Thyroid gland (tissue), 4 donors: ENCODE measurements at regions not wholly inside any gene's neighbourhood (a gene's known extent, or its start where the extent isn't known, plus 50 kb on each side); places are given as distances from the start of the nearest gene placed in this dataset.

ENCODE experiments used
- DNase-seq, 2 donors: peaks; one replicate each; pipeline ENCODE4 v3.0.0-alpha.2; 2019
- H3K27ac ChIP-seq, 3 donors: fragments of 200-600 bp; sonication (generic); 1 replicate in 2 of 3; 2 replicates in 1 of 3; pipeline ENCODE4 v1.5.1; 2016 to 2019; ENCODE audit warnings: mild to moderate bottlenecking in 1 of 3, moderate library complexity in 1 of 3
- H3K27me3 ChIP-seq: fragments of 200-600 bp; sonication (generic); one replicate; pipeline ENCODE4 v1.5.1; 2019
- H3K36me3 ChIP-seq, 2 donors: fragments of 200-600 bp; sonication (generic); one replicate each; pipeline ENCODE4 v1.5.1; 2016 to 2019
- H3K4me1 ChIP-seq, 2 donors: fragments of 200-600 bp; sonication (generic); one replicate each; pipeline ENCODE4 v1.5.1; 2017 to 2019
- H3K4me3 ChIP-seq, 3 donors: fragments of 200-600 bp; sonication (generic); replicated peaks in 1 of 3; 1 replicate in 2 of 3; 2 replicates in 1 of 3; pipeline ENCODE4 v1.5.1; 2016; ENCODE audit warnings: mild to moderate bottlenecking in 1 of 3
- H3K9me3 ChIP-seq: fragments of 200-600 bp; sonication (generic); one replicate; pipeline ENCODE4 v1.5.1; 2017
- POLR2A ChIP-seq, 2 donors: fragments of 450-650 bp; IDR thresholded peaks; one replicate each; pipeline ENCODE4 v1.6.1; 2017; ENCODE audit warnings: antibody characterized with exemption in 2 of 2, mild to moderate bottlenecking in 2 of 2, moderate library complexity in 1 of 2
- WGBS, 2 donors: methylation state at CpG; one replicate each; pipeline ENCODE4 v1.1.5; 2017; 5-methylcytosine and 5-hydroxymethylcytosine counted together
- intact Hi-C: fragments of 100-400 bp; cut with DNase I; formaldehyde crosslinking; loops from one replicate; pipeline ENCODE4 v1.15.1; 2023
- TF ChIP-seq, protein P1 (sequence below), 6 experiments: fragments of 200-600 bp in 3 of 6; fragments of 450-650 bp in 3 of 6; sonication (generic) in 3 of 6; IDR thresholded peaks; one replicate each; pipeline ENCODE4 v1.5.1; 2016 to 2019; ENCODE audit warnings: antibody characterized with exemption in 6 of 6, mild to moderate bottlenecking in 2 of 6, inconsistent platforms in 1 of 6, moderate library complexity in 1 of 6

DNA sequence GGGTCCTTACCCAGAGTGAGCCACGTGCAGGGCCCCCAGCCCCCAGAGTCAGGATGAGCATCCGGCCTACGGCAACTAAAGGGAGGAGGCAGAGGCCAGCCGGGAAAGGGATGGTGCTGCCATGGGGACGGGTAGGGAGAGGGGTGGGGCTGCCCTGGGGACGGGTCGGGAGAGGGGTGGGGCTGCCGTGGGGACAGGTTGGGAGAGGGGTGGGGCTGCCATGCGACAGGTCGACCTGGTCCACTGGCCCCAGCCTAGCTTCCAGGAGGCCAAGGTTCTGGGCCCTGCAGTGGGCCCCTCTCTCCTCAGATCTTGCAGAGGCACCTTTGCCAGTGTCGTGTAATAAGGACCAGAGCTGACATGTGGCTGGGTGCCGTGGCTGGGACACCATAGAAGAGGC lies 187.7 kb downstream of the BRD1 start:
- WGBS, 2 donors = 71 to 74% methylated on average over 7 to 10 of the region's 12 CpGs

DNA sequence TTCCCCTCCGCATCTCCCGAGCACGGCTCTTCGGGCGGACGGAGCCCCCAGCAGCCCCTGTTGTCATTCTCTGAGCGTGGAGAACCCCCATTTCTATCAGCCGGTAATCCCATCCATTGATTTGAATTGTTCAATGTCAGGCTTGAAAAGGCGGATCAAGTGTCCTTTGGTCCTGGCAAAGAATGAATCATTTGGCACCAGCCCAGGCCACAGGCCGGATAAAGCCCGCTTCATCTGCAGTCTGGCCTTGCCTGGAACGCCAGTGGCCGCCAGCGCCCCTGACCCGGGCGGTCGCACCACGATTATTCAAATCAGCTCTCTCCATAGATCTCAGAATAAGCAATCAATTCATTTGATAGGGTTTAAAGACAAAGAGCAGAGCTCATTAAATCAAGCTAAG lies 188.9 kb downstream of the BRD1 start:
- TF ChIP-seq, protein P1, sequence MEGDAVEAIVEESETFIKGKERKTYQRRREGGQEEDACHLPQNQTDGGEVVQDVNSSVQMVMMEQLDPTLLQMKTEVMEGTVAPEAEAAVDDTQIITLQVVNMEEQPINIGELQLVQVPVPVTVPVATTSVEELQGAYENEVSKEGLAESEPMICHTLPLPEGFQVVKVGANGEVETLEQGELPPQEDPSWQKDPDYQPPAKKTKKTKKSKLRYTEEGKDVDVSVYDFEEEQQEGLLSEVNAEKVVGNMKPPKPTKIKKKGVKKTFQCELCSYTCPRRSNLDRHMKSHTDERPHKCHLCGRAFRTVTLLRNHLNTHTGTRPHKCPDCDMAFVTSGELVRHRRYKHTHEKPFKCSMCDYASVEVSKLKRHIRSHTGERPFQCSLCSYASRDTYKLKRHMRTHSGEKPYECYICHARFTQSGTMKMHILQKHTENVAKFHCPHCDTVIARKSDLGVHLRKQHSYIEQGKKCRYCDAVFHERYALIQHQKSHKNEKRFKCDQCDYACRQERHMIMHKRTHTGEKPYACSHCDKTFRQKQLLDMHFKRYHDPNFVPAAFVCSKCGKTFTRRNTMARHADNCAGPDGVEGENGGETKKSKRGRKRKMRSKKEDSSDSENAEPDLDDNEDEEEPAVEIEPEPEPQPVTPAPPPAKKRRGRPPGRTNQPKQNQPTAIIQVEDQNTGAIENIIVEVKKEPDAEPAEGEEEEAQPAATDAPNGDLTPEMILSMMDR (IDR thresholded peaks at IDR 0.05) = no peak
- no peak for TF ChIP-seq POLR2A (IDR thresholded peaks at IDR 0.05)
- DNase-seq = peak in 1 of 2 donors; percentile 12
- intact Hi-C loops = no loop called here
- H3K9me3 ChIP-seq = no peaks in the 10 kb centered on the region
- no peak overlapping the region for H3K27ac ChIP-seq
- WGBS, 2 donors = 73 to 81% methylated on average over 18 of the region's 18 CpGs
- no peak overlapping the region for H3K4me3 ChIP-seq
- no peaks in the 10 kb centered on the region for H3K36me3 ChIP-seq
- no peaks in the 10 kb centered on the region for H3K27me3 ChIP-seq
- H3K4me1 ChIP-seq = no peaks in the 10 kb centered on the region

More for the DNA sequence above, 187.7 kb downstream of the BRD1 start:
- no peak overlapping the region for H3K4me3 ChIP-seq
- intact Hi-C loops = no loop called here
- DNase-seq = no peak
- no peak for TF ChIP-seq POLR2A (IDR thresholded peaks at IDR 0.05)
- TF ChIP-seq, protein P1 (IDR thresholded peaks at IDR 0.05) = no peak
- no peak overlapping the region for H3K27ac ChIP-seq
- H3K4me1 ChIP-seq = no peaks in the 10 kb centered on the region
- H3K27me3 ChIP-seq = no peaks in the 10 kb centered on the region
- H3K9me3 ChIP-seq = no peaks in the 10 kb centered on the region
- no peaks in the 10 kb centered on the region for H3K36me3 ChIP-seq

DNA sequence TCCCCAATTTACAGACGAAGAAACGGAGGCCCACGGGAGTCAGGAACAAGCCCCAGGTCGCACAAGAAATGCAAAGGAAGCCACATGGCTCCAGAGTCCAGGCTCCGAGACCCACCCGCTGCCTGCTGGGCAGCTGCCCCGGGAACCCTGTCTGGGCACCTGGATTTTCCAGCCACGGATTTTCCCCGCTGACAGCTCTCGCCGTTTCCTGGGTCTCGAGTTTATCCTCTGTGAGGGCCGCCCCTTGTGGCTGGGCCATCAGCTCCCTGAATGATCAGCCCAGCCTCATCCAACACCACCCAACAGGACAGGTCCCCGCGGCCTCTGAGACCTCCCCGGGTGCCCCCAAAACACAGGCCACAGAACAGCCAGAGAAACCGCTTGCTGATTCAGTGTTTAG lies 189.7 kb downstream of the BRD1 start:
- Histone ChIP-seq H3K27ac (no peak overlapping the region), H3K4me3 (no peak overlapping the region), H3K9me3 (no peaks in the 10 kb centered on the region), H3K4me1 (no peaks in the 10 kb centered on the region), H3K27me3 (no peaks in the 10 kb centered on the region), H3K36me3 (no peaks in the 10 kb centered on the region)
- 88 to 92% methylated on average over 17 of the region's 17 CpGs for WGBS, 2 donors
- intact Hi-C loops = no loop called here
- TF ChIP-seq POLR2A (IDR thresholded peaks at IDR 0.05) = no peak
- TF ChIP-seq, protein P1 (IDR thresholded peaks at IDR 0.05) = no peak
- DNase-seq = no peak

DNA sequence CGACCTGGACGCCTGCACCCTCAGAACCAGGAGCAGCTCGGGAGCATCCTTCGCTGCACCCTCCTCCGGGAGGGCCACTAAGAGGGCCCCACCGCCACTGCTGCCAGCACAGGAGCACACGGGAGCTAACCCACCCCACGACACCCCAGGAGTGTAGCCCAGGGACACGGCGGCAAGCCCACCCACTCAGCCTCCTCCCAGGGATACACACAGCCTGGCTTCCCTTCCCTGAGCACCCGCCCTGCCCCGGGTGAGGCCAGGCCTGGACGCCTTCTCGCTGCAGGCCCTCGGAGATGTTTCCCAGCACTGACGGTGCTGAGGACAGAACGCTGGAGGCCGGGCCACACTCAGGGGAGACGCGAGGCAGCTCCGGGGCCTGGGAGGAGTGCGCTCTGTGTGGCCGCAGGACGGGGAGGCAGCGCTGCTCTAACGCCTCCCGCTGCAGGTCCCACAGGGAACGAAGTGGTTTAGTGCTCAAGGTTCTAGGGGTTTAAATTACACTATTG lies 190.4 kb downstream of the BRD1 start:
- WGBS, 2 donors = 82 to 88% methylated on average over 17 to 20 of the region's 28 CpGs
- no peak for DNase-seq
- Histone ChIP-seq H3K36me3 (no peaks in the 10 kb centered on the region), H3K27ac (no peak overlapping the region), H3K4me3 (no peak overlapping the region), H3K9me3 (no peaks in the 10 kb centered on the region), H3K4me1 (peaks cover 0 to 2% of the 10 kb centered on the region in 2 donors), H3K27me3 (no peaks in the 10 kb centered on the region)
- TF ChIP-seq POLR2A (IDR thresholded peaks at IDR 0.05) = no peak
- TF ChIP-seq, protein P1 (IDR thresholded peaks at IDR 0.05) = no peak
- intact Hi-C loops = no loop called here

DNA sequence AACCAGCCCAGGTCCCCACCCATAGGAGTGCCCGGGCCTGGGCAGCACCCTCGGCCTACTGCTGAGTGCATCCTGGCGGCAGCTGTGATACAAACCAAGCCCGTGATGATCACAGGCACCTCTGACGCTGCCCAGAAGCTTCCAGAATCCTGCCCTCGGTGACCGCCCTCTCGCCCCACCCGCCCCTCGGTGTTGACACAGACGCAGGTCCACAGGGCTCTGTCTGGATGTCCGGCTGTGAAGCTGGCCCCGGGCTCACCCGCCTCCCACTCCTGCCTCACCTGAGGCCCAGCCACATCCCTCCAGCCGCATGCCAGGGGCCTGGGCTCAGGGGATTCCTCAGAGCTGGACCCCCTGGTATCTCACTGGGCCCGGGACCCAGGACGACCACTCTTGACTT lies 191.0 kb downstream of the BRD1 start:
- no peak overlapping the region for H3K4me3 ChIP-seq
- no peak for DNase-seq
- intact Hi-C loops = no loop called here
- H3K4me1 ChIP-seq = peaks cover 0 to 6% of the 10 kb centered on the region in 2 donors
- TF ChIP-seq POLR2A (IDR thresholded peaks at IDR 0.05) = no peak
- TF ChIP-seq, protein P1 (IDR thresholded peaks at IDR 0.05) = no peak
- no peak overlapping the region for H3K27ac ChIP-seq
- no peaks in the 10 kb centered on the region for H3K36me3 ChIP-seq
- 83 to 86% methylated on average over 13 to 17 of the region's 17 CpGs for WGBS, 2 donors
- H3K9me3 ChIP-seq = no peaks in the 10 kb centered on the region
- no peaks in the 10 kb centered on the region for H3K27me3 ChIP-seq
